H1 (cell line): ENCODE measurements at regions not wholly inside any gene's neighbourhood (a gene's known extent, or its start where the extent isn't known, plus 50 kb on each side); places are given as distances from the start of the nearest gene placed in this dataset.

Experiments
- CTCF ChIA-PET: fragments of 300-600 bp; sonication (Branson Sonifier 250); formaldehyde crosslinking; loops from one replicate; lab custom pipeline; 2021; ENCODE audit not compliant: partially characterized antibody; lab: Charles Lee
- POLR2A ChIA-PET: fragments of 300-600 bp; sonication (Branson Sonifier 250); formaldehyde crosslinking; loops from one replicate; lab custom pipeline; 2021; ENCODE audit warnings: inconsistent platforms; ENCODE audit not compliant: partially characterized antibody; lab: Charles Lee
- DNase-seq, 2 experiments: peaks; one replicate each; pipeline versions ENCODE4 v3.0.0 to v3.0.0-alpha.2; 2010 to 2022; ENCODE audit warnings: low spot score in 2 of 2, low read depth in 1 of 2, mixed read lengths in 1 of 2
- FAIRE-seq: peaks from 2 replicates; lab custom pipeline; 2011; peaks lifted over from hg19 to GRCh38; lab: Jason Lieb, UNC
- H2AFZ ChIP-seq: 2 replicates; pipeline ENCODE4 v1.8.1; 2012; ENCODE audit warnings: low read length, inconsistent platforms
- H2AK5ac ChIP-seq: 2 replicates; pipeline ENCODE4 v1.6.1; 2013; ENCODE audit warnings: low read depth, low read length
- H2BK120ac ChIP-seq: replicated peaks from 2 replicates; pipeline ENCODE3; 2013; ENCODE audit warnings: low read depth, low read length, inconsistent platforms
- H2BK12ac ChIP-seq: 2 replicates; pipeline ENCODE4 v1.6.1; 2013; ENCODE audit warnings: low read depth, low read length
- H2BK15ac ChIP-seq: 2 replicates; pipeline ENCODE4 v1.6.1; 2013; ENCODE audit warnings: low read length
- H2BK20ac ChIP-seq: 2 replicates; pipeline ENCODE4 v1.6.1; 2013; ENCODE audit warnings: low read length
- H2BK5ac ChIP-seq: 2 replicates; pipeline ENCODE4 v1.6.1; 2013; ENCODE audit warnings: low read depth, low read length
- H3K14ac ChIP-seq: 2 replicates; pipeline ENCODE4 v1.6.1; 2013; ENCODE audit warnings: inconsistent platforms; ENCODE audit not compliant: insufficient read length
- H3K18ac ChIP-seq: 2 replicates; pipeline ENCODE4 v1.6.1; 2013; ENCODE audit warnings: low read length; ENCODE audit errors: extremely low read depth
- H3K23ac ChIP-seq: 2 replicates; pipeline ENCODE4 v1.6.1; 2013; ENCODE audit warnings: inconsistent platforms; ENCODE audit not compliant: insufficient read length
- H3K23me2 ChIP-seq: 2 replicates; pipeline ENCODE4 v1.6.1; 2013; ENCODE audit warnings: low read depth, low read length
- H3K27ac ChIP-seq: 2 replicates; pipeline ENCODE4 v1.6.1; 2011; ENCODE audit warnings: low read depth, low read length, inconsistent platforms
- H3K27me3 ChIP-seq, 4 experiments: replicated peaks in 1 of 4; 1 replicate in 1 of 4; 2 replicates in 3 of 4; pipeline versions ENCODE4 v1.6.1 to v1.8.1; 2011 to 2013; ENCODE audit warnings: low read length in 3 of 4, mild to moderate bottlenecking in 3 of 4, inconsistent platforms in 2 of 4, mixed read lengths in 2 of 4, moderate library complexity in 1 of 4; ENCODE audit not compliant: control insufficient read depth in 3 of 4, insufficient read depth in 3 of 4; ENCODE audit errors: extremely low read depth in 1 of 4
- H3K36me3 ChIP-seq, 4 experiments: 2 replicates each; pipeline versions ENCODE4 v1.6.1 to v1.8.1; 2011 to 2013; ENCODE audit warnings: mild to moderate bottlenecking in 4 of 4, low read length in 3 of 4, moderate library complexity in 2 of 4, control low read depth in 1 of 4, inconsistent platforms in 1 of 4; ENCODE audit not compliant: insufficient read depth in 4 of 4, control insufficient read depth in 2 of 4
- H3K4ac ChIP-seq: replicated peaks from 2 replicates; pipeline ENCODE3; 2013; ENCODE audit warnings: low read length, low read depth, mixed read lengths, inconsistent platforms; ENCODE audit not compliant: insufficient read length
- H3K4me1 ChIP-seq, 4 experiments: replicated peaks in 1 of 4; 1 replicate in 1 of 4; 2 replicates in 3 of 4; pipeline versions ENCODE4 v1.6.1 to v1.8.1; 2011 to 2013; ENCODE audit warnings: low read length in 3 of 4, inconsistent platforms in 2 of 4, mixed read lengths in 1 of 4; ENCODE audit not compliant: insufficient read depth in 4 of 4, control insufficient read depth in 3 of 4
- H3K4me2 ChIP-seq, 2 experiments: 2 replicates each; pipeline versions ENCODE4 v1.6.1 to v1.8.1; 2011 to 2013; ENCODE audit warnings: low read depth in 2 of 2, low read length in 2 of 2, control low read depth in 1 of 2, inconsistent platforms in 1 of 2, mild to moderate bottlenecking in 1 of 2; ENCODE audit not compliant: insufficient read depth in 1 of 2
- H3K4me3 ChIP-seq, 4 experiments: fragments of 200-600, 300-600 bp in 1 of 4; sonication (generic), shearing (Covaris generic), sonication (Bioruptor Twin) in 1 of 4; 2 replicates each; pipeline versions ENCODE4 v1.5.1 to v1.8.1; 2011 to 2016; ENCODE audit warnings: low read length in 4 of 4, low read depth in 3 of 4, control low read depth in 2 of 4, inconsistent platforms in 2 of 4, mild to moderate bottlenecking in 2 of 4, mixed read lengths in 1 of 4, moderate library complexity in 1 of 4; ENCODE audit not compliant: insufficient read depth in 2 of 4; ENCODE audit errors: extremely low read depth in 1 of 4
- H3K56ac ChIP-seq: replicated peaks from 2 replicates; pipeline ENCODE3; 2013; ENCODE audit warnings: low read depth, mild to moderate bottlenecking, mixed read lengths, low read length, inconsistent platforms; ENCODE audit not compliant: insufficient read length
- H3K79me1 ChIP-seq: 2 replicates; pipeline ENCODE4 v1.6.1; 2013; ENCODE audit warnings: low read depth, low read length, control low read depth
- H3K79me2 ChIP-seq, 2 experiments: 2 replicates each; pipeline versions ENCODE4 v1.6.1 to v1.8.1; 2012 to 2013; ENCODE audit warnings: low read length in 2 of 2, mild to moderate bottlenecking in 2 of 2, inconsistent platforms in 1 of 2; ENCODE audit not compliant: insufficient read depth in 2 of 2, control insufficient read depth in 1 of 2
- H3K9ac ChIP-seq, 4 experiments: replicated peaks in 1 of 4; 1 replicate in 1 of 4; 2 replicates in 3 of 4; pipeline versions ENCODE4 v1.6.1 to v1.8.1; 2011 to 2013; ENCODE audit warnings: low read depth in 3 of 4, low read length in 3 of 4, control low read depth in 2 of 4, mild to moderate bottlenecking in 2 of 4, moderate library complexity in 2 of 4, inconsistent platforms in 1 of 4; ENCODE audit errors: extremely low read depth in 1 of 4
- H3K9me3 ChIP-seq, 2 experiments: 2 replicates each; pipeline versions ENCODE4 v1.6.1 to v1.8.1; 2012 to 2013; ENCODE audit warnings: mild to moderate bottlenecking in 2 of 2, moderate library complexity in 2 of 2, control low read depth in 1 of 2, inconsistent platforms in 1 of 2, low read depth in 1 of 2, low read length in 1 of 2, mixed read lengths in 1 of 2; ENCODE audit not compliant: insufficient read depth in 2 of 2
- H4K20me1 ChIP-seq, 2 experiments: replicated peaks in 1 of 2; 2 replicates each; pipeline versions ENCODE3 to v1.8.1; 2011 to 2013; ENCODE audit warnings: inconsistent platforms in 2 of 2, low read length in 2 of 2, mild to moderate bottlenecking in 1 of 2; ENCODE audit not compliant: insufficient read depth in 2 of 2, control insufficient read depth in 1 of 2
- H4K5ac ChIP-seq: 2 replicates; pipeline ENCODE4 v1.6.1; 2013; ENCODE audit warnings: low read length, low read depth, mixed read lengths, inconsistent platforms; ENCODE audit not compliant: insufficient read length
- H4K8ac ChIP-seq: 2 replicates; pipeline ENCODE4 v1.8.0; 2013; ENCODE audit warnings: mild to moderate bottlenecking, moderate library complexity, low read length, inconsistent platforms; ENCODE audit not compliant: insufficient read depth; ENCODE audit errors: extremely low read depth
- H4K91ac ChIP-seq: replicated peaks from 2 replicates; pipeline ENCODE3; 2013; ENCODE audit warnings: low read length, mixed read lengths, inconsistent platforms; ENCODE audit not compliant: insufficient read length
- ASH2L ChIP-seq: fragments of 200-600, 300-600 bp; sonication (generic); IDR thresholded peaks from one replicate; pipeline ENCODE4 v1.7.1; 2017; ENCODE audit warnings: low read length
- CEBPB ChIP-seq: IDR thresholded peaks from 2 replicates; pipeline ENCODE4 v1.6.1; 2012; ENCODE audit warnings: low read depth, low read length
- CHD1 ChIP-seq: IDR thresholded peaks from 2 replicates; pipeline ENCODE4 v1.6.1; 2012; ENCODE audit warnings: low read depth, low read length, improper control_type of control experiment
- CHD2 ChIP-seq: IDR thresholded peaks from 2 replicates; pipeline ENCODE4 v1.6.1; 2012; ENCODE audit warnings: low read length, improper control_type of control experiment
- CTBP2 ChIP-seq: IDR thresholded peaks from 2 replicates; pipeline ENCODE4 v1.7.0; 2011; ENCODE audit warnings: borderline replicate concordance, mild to moderate bottlenecking, moderate library complexity, mixed read lengths, low read length; ENCODE audit not compliant: insufficient read depth, insufficient read length
- CTCF ChIP-seq, 3 experiments: IDR thresholded peaks; 1 replicate in 2 of 3; 2 replicates in 1 of 3; pipeline versions ENCODE4 v1.5.1 to v1.6.1; 2011; ENCODE audit warnings: low read length in 3 of 3, mild to moderate bottlenecking in 3 of 3, inconsistent platforms in 2 of 3, low read depth in 1 of 3, moderate library complexity in 1 of 3; ENCODE audit not compliant: insufficient read depth in 1 of 3; ENCODE audit errors: control extremely low read depth in 1 of 3
- EP300 ChIP-seq, 2 experiments: IDR thresholded peaks; 1 replicate in 1 of 2; 2 replicates in 1 of 2; pipeline ENCODE4 v1.6.1; 2011 to 2012; ENCODE audit warnings: low read depth in 2 of 2, low read length in 2 of 2, mild to moderate bottlenecking in 2 of 2, borderline replicate concordance in 1 of 2, inconsistent platforms in 1 of 2, moderate library complexity in 1 of 2
- JUND ChIP-seq: IDR thresholded peaks from 2 replicates; pipeline ENCODE4 v1.6.1; 2011; ENCODE audit warnings: mild to moderate bottlenecking, improper control_type of control experiment, low read length
- KDM5A ChIP-seq: fragments of 200-600 bp; IDR thresholded peaks from 2 replicates; pipeline ENCODE4 v1.7.1; 2012; ENCODE audit warnings: mild to moderate bottlenecking, low read length, inconsistent platforms, mixed read lengths
- PHF8 ChIP-seq: fragments of 200-600 bp; sonication (generic); conservative IDR thresholded peaks from 2 replicates; pipeline ENCODE4 v1.7.1; 2012; ENCODE audit warnings: low read depth, mild to moderate bottlenecking, inconsistent platforms, low read length, moderate library complexity
- RBBP5 ChIP-seq: IDR thresholded peaks from 2 replicates; pipeline ENCODE4 v1.7.1; 2012; ENCODE audit warnings: low read depth, mild to moderate bottlenecking, inconsistent platforms, low read length, moderate library complexity, borderline replicate concordance
- SP1 ChIP-seq: IDR thresholded peaks from 2 replicates; pipeline ENCODE4 v1.6.1; 2011; ENCODE audit warnings: low read depth, low read length
- SRF ChIP-seq: IDR thresholded peaks from 2 replicates; pipeline ENCODE4 v1.6.1; 2011; ENCODE audit warnings: mild to moderate bottlenecking, low read depth, low read length, moderate library complexity
- TCF12 ChIP-seq: IDR thresholded peaks from 2 replicates; pipeline ENCODE4 v1.6.1; 2011; ENCODE audit warnings: low read depth, mild to moderate bottlenecking, low read length
- TEAD4 ChIP-seq: IDR thresholded peaks from 2 replicates; pipeline ENCODE4 v1.6.1; 2012; ENCODE audit warnings: low read depth, low read length, inconsistent platforms, mixed read lengths

DNA sequence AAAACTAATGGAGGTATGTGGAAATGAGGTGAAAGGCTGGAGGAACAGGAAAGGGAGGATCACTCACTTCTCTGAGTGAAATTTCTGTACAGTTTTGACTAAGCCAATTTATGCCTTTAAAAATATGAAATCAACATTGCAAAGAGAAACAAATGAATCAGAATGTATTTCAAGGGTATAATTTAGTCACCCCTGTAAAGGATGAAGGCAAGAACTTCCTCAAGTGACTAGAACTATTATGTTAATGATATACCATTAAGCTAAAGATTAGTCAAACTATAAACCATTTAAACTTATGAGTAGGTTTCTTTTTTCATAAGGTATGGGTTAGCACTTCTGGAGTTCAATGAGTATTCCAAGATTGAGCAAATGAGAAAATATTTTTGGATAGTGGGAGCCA is 184.5 kb upstream of the CHORDC1 start:
- ChIA-PET POLR2A (no interaction called here), CTCF (no interaction called here)
- no peak overlapping the region for H3K14ac ChIP-seq
- DNase-seq (no peak), FAIRE-seq (no peak)
- no peak overlapping the region for H4K91ac ChIP-seq
- H4K20me1 ChIP-seq, result no peaks in the 10 kb centered on the region
- no peak overlapping the region for H2BK120ac ChIP-seq
- H3K9ac ChIP-seq, result no peak overlapping the region
- no peak overlapping the region for H4K5ac ChIP-seq
- H3K4me3 ChIP-seq, result no peak overlapping the region
- H4K8ac ChIP-seq, result no peak overlapping the region
- no peak overlapping the region for H3K23ac ChIP-seq
- H3K4me2 ChIP-seq, result no peak overlapping the region
- H3K79me1 ChIP-seq, result no peaks in the 10 kb centered on the region
- H3K9me3 ChIP-seq, result no peaks in the 10 kb centered on the region; a peak in 1 of 4 replicates
- H3K56ac ChIP-seq, result no peak overlapping the region
- no peak overlapping the region for H3K18ac ChIP-seq
- no peak overlapping the region for H3K27ac ChIP-seq
- H3K36me3 ChIP-seq, result no peaks in the 10 kb centered on the region
- no peaks in the 10 kb centered on the region for H3K27me3 ChIP-seq
- no peak overlapping the region for H2BK5ac ChIP-seq
- no peaks in the 10 kb centered on the region for H3K4me1 ChIP-seq
- H2BK12ac ChIP-seq, result no peak overlapping the region
- H3K79me2 ChIP-seq, result no peaks in the 10 kb centered on the region
- no peaks in the 10 kb centered on the region for H3K23me2 ChIP-seq
- no peak overlapping the region for H2BK15ac ChIP-seq
- no peak overlapping the region for H2AFZ ChIP-seq
- no peak overlapping the region for H2AK5ac ChIP-seq
- no peak overlapping the region for H3K4ac ChIP-seq
- H2BK20ac ChIP-seq, result no peak overlapping the region
- TF ChIP-seq JUND (no peak), SP1 (no peak), CTCF (IDR thresholded peaks at IDR 0.05; ENCODE audit: control extremely low read depth in 1 of 3, insufficient read depth in 1 of 3, low read depth in 1 of 3, low read length in 3 of 3) (no peak), SRF (no peak), CHD1 (no peak), ASH2L (no peak), TCF12 (no peak), CEBPB (no peak), TEAD4 (no peak), CTBP2 (no peak), KDM5A (no peak), RBBP5 (no peak), EP300 (IDR thresholded peaks at IDR 0.05; ENCODE audit: borderline replicate concordance in 1 of 2, low read depth in 2 of 2, low read length in 2 of 2) (no peak), PHF8 (no peak), CHD2 (no peak)
